EL (cell line): ENCODE measurements at regions not wholly inside any gene's neighbourhood (a gene's known extent, or its start where the extent isn't known, plus 50 kb on each side); places are given as distances from the start of the nearest gene placed in this dataset.
A peak's percentile ranks its signal among the peaks of the same experiment; 100 is the strongest.

ENCODE experiments used
- DNase-seq: peaks from one replicate; pipeline ENCODE4 v3.0.0-alpha.2; 2016

- no peak for DNase-seq
These were observed 443.4 kb downstream of the TBC1D4 start for GRCh38 chr13:75038393-75039113.

- no peak for DNase-seq
These were observed 456.0 kb downstream of the TBC1D4 start for GRCh38 chr13:75025956-75026355.

GRCh38 chr13:75024602-75025001 is 457.4 kb downstream of the TBC1D4 start:
- no peak for DNase-seq

GRCh38 chr13:75023609-75024008 is 458.4 kb downstream of the TBC1D4 start:
- no peak for DNase-seq

GRCh38 chr13:75021151-75021550 is 460.8 kb downstream of the TBC1D4 start:
- no peak for DNase-seq

- DNase-seq = no peak
These were observed 465.7 kb downstream of the TBC1D4 start for GRCh38 chr13:75016225-75016624.

- no peak for DNase-seq
These were observed 468.2 kb downstream of the TBC1D4 start for GRCh38 chr13:75013818-75014217.

- DNase-seq = no peak
These were observed 471.0 kb downstream of the TBC1D4 start for GRCh38 chr13:75010941-75011340.

GRCh38 chr13:75008926-75009325 is 473.0 kb downstream of the TBC1D4 start:
- no peak for DNase-seq

GRCh38 chr13:74990992-74991391 is 491.0 kb downstream of the TBC1D4 start:
- no peak for DNase-seq

GRCh38 chr13:74987124-74987690 is 494.8 kb downstream of the TBC1D4 start:
- no peak for DNase-seq

- no peak for DNase-seq
These were observed 495.4 kb downstream of the TBC1D4 start for GRCh38 chr13:74986609-74987008.

- no peak for DNase-seq
These were observed 502.3 kb downstream of the TBC1D4 start for GRCh38 chr13:74979703-74980102.

GRCh38 chr13:74978591-74978990 is 503.4 kb downstream of the TBC1D4 start:
- no peak for DNase-seq

- no peak for DNase-seq
These were observed 504.5 kb downstream of the TBC1D4 start for GRCh38 chr13:74977498-74977897.

GRCh38 chr13:74975111-74975510 is 506.9 kb downstream of the TBC1D4 start:
- no peak for DNase-seq

GRCh38 chr13:74973935-74974879 is 507.8 kb downstream of the TBC1D4 start:
- DNase-seq = no peak

GRCh38 chr13:74969419-74969818 is 512.5 kb downstream of the TBC1D4 start:
- DNase-seq = no peak

GRCh38 chr13:74966814-74967424 is 515.0 kb downstream of the TBC1D4 start:
- DNase-seq = peak; percentile 7

GRCh38 chr13:74966275-74966674 is 515.7 kb downstream of the TBC1D4 start:
- DNase-seq = no peak

- DNase-seq = no peak
These were observed 536.3 kb downstream of the TBC1D4 start for GRCh38 chr13:74945637-74946036.

GRCh38 chr13:74931698-74932433 is 550.1 kb downstream of the TBC1D4 start:
- no peak for DNase-seq
